ENCODE measurements at regions not wholly inside any gene's neighbourhood (a gene's known extent, or its start where the extent isn't known, plus 50 kb on each side); places are given as distances from the start of the nearest gene placed in this dataset.

DNA sequence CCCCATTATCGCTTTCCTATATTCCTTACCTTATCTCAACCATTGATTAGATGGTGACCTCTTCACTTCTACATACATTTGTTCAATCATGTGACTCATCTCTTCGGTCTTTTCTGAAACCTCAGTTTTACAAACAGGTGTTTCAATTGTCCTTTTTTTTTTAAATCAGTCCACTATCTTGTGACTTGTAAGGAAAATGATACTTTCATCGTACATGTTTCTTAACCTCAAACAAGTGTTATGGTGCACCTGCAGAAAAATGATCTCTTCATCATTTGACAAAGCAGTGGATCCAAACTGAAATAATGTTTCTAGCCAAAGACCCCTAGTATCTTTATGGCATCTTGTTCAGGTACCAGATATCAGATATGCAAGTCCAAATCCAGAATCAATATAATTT lies 1157.2 kb downstream of the MRPL39 start:
- Histone ChIP-seq H2AK5ac (ENCODE audit: low read depth, low read length) (no peak overlapping the region), H4K91ac (ENCODE audit: insufficient read depth, low read depth, low read length) (no peak overlapping the region), H4K5ac (ENCODE audit: low read depth, low read length) (no peak overlapping the region), H3K4me1 (ENCODE audit: control insufficient read depth, insufficient read depth, low read length) (no peaks in the 10 kb centered on the region), H3K27ac (ENCODE audit: insufficient read depth, low read length) (no peak overlapping the region), H2BK120ac (ENCODE audit: low read depth, low read length) (no peak overlapping the region), H3K56ac (ENCODE audit: extremely low read depth, insufficient read depth, low read length) (no peak overlapping the region), H3K4me3 (ENCODE audit: insufficient read depth, low read depth, low read length) (no peak overlapping the region), H3K27me3 (ENCODE audit: control insufficient read depth, insufficient read depth, low read length) (no peaks in the 10 kb centered on the region), H2AFZ (replicated peaks; ENCODE audit: low read length, poor library complexity) (no peak overlapping the region), H3K23ac (ENCODE audit: low read depth, low read length) (no peak overlapping the region), H4K8ac (ENCODE audit: low read depth in 2 of 2, low read length in 2 of 2) (no peak overlapping the region), H2BK5ac (ENCODE audit: low read depth, low read length, poor library complexity, severe bottlenecking) (no peak overlapping the region), H3K36me3 (ENCODE audit: control insufficient read depth, insufficient read depth, low read length) (no peaks in the 10 kb centered on the region), H2AK9ac (replicated peaks; ENCODE audit: low read depth, low read length, poor library complexity) (no peak overlapping the region), H3K9me3 (ENCODE audit: control insufficient read depth, insufficient read depth, low read length) (no peaks in the 10 kb centered on the region), H2BK15ac (ENCODE audit: low read depth, low read length) (no peak overlapping the region), H2BK20ac (ENCODE audit: low read depth, low read length) (no peak overlapping the region), H3K79me1 (ENCODE audit: low read depth in 1 of 2, low read length in 2 of 2) (no peaks in the 10 kb centered on the region), H3K9me1 (ENCODE audit: insufficient read depth, low read length) (no peaks in the 10 kb centered on the region), H3K4me2 (ENCODE audit: low read depth, low read length) (no peak overlapping the region), H3K4ac (ENCODE audit: low read depth, low read length) (no peak overlapping the region), H4K20me1 (ENCODE audit: insufficient read depth, low read length) (no peaks in the 10 kb centered on the region), H3K9ac (ENCODE audit: low read depth, low read length) (no peak overlapping the region), H3K18ac (ENCODE audit: low read depth, low read length) (no peak overlapping the region), H3K14ac (replicated peaks; ENCODE audit: low read depth, low read length) (no peak overlapping the region)
- dilution Hi-C loops (cut with HindIII; ENCODE audit: low sequenced_read_pairs, unreplicated experiment) (no loop called here), in situ Hi-C loops (cut with MboI; ENCODE audit: low sequenced_read_pairs) (no loop called here), intact Hi-C loops (cut with micrococcal nuclease) (no loop called here)
- TF ChIP-seq CTCF (conservative IDR thresholded peaks at IDR 0.05; ENCODE audit: low read depth, low read length) (no peak), CEBPB (IDR thresholded peaks at IDR 0.05; ENCODE audit: low read depth, low read length) (no peak), MAZ (IDR thresholded peaks at IDR 0.05; ENCODE audit: borderline replicate concordance, low read depth, low read length) (no peak), NFE2L2 (IDR thresholded peaks at IDR 0.05; ENCODE audit: low read depth, low read length) (no peak), FOS (IDR thresholded peaks at IDR 0.05; ENCODE audit: low read depth, low read length) (no peak), RAD21 (IDR thresholded peaks at IDR 0.05; ENCODE audit: low read length) (no peak)
- TF ChIP-seq, protein P1, sequence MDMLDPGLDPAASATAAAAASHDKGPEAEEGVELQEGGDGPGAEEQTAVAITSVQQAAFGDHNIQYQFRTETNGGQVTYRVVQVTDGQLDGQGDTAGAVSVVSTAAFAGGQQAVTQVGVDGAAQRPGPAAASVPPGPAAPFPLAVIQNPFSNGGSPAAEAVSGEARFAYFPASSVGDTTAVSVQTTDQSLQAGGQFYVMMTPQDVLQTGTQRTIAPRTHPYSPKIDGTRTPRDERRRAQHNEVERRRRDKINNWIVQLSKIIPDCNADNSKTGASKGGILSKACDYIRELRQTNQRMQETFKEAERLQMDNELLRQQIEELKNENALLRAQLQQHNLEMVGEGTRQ (IDR thresholded peaks at IDR 0.05; ENCODE audit: low read depth, low read length), result no peak
- TF ChIP-seq, protein P2, sequence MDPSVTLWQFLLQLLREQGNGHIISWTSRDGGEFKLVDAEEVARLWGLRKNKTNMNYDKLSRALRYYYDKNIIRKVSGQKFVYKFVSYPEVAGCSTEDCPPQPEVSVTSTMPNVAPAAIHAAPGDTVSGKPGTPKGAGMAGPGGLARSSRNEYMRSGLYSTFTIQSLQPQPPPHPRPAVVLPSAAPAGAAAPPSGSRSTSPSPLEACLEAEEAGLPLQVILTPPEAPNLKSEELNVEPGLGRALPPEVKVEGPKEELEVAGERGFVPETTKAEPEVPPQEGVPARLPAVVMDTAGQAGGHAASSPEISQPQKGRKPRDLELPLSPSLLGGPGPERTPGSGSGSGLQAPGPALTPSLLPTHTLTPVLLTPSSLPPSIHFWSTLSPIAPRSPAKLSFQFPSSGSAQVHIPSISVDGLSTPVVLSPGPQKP (IDR thresholded peaks at IDR 0.05; ENCODE audit: borderline replicate concordance, low read depth, low read length), result no peak
- BruUV-seq (replicated peaks), result no TSS peak
- ChIA-PET POLR2A (ENCODE audit: unreplicated experiment) (no interaction called here), CTCF (no interaction called here)
- no CpG with 5 or more reads among the region's 3 CpGs for WGBS, 2 experiments (ENCODE audit: extremely low coverage in 2 of 2, insufficient read length in 1 of 2)
- no peak for ATAC-seq (ENCODE audit: low read depth)
- no peak for DNase-seq

All from IMR-90 (cell line).